ENCODE measurements at regions not wholly inside any gene's neighbourhood (a gene's known extent, or its start where the extent isn't known, plus 50 kb on each side); places are given as distances from the start of the nearest gene placed in this dataset.

DNA sequence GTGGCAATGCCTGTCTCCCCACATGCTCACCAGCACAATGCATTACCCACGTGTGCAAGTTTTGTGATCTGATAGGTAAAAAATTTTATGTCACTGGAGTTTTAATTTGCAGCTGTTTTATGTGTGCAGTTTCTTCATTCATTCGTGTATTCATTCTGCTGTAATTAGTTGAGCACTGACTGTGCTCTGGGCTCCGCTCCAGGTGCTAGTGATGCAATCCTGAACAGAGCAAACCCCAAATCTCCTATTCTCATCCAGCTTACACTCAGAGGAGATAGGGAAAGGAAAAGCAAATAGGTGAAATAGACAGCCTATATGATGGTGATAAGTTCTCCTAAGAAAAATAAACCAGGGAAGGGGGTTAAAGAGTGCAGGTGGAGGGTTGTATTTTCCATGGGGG lies 148.4 kb downstream of the TENT4A start:
- peaks cover 6% of the 10 kb centered on the region for H3K4me1 Mint-ChIP-seq (ENCODE audit: low read depth)
- no peaks in the 10 kb centered on the region for H3K36me3 Mint-ChIP-seq (ENCODE audit: low read depth)
- TF ChIP-seq, protein P1, sequence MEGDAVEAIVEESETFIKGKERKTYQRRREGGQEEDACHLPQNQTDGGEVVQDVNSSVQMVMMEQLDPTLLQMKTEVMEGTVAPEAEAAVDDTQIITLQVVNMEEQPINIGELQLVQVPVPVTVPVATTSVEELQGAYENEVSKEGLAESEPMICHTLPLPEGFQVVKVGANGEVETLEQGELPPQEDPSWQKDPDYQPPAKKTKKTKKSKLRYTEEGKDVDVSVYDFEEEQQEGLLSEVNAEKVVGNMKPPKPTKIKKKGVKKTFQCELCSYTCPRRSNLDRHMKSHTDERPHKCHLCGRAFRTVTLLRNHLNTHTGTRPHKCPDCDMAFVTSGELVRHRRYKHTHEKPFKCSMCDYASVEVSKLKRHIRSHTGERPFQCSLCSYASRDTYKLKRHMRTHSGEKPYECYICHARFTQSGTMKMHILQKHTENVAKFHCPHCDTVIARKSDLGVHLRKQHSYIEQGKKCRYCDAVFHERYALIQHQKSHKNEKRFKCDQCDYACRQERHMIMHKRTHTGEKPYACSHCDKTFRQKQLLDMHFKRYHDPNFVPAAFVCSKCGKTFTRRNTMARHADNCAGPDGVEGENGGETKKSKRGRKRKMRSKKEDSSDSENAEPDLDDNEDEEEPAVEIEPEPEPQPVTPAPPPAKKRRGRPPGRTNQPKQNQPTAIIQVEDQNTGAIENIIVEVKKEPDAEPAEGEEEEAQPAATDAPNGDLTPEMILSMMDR (IDR thresholded peaks at IDR 0.05), result no peak
- H3K4me3 Mint-ChIP-seq (ENCODE audit: unreplicated experiment), result no peak overlapping the region
- peaks cover 5% of the 10 kb centered on the region for H3K27me3 Mint-ChIP-seq (ENCODE audit: low read depth)
- H3K9me3 Mint-ChIP-seq (ENCODE audit: low read depth), result peaks cover 9% of the 10 kb centered on the region
- H3K27ac Mint-ChIP-seq (ENCODE audit: unreplicated experiment), result no peak overlapping the region
- no peak for DNase-seq (ENCODE audit: low spot score)

DNA sequence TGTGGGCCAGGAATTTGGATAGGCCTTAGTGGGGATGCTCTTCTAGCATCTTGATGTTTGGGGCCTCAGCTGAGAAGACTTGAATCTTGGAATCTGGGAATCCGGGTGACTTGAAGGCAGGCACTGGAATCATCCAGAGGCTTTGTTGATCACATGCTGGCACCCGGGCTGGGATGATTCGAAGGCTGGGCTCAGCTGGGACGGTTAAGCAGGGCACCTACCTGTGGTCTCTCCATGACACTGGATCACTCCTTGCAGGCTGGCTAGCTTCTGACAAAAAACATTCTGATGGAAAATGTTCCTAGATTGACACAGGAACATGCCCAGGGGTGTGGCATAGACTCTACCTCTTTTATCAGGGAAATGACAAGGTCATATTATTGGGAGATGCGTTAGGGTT lies 149.1 kb downstream of the TENT4A start:
- Mint-ChIP-seq H3K9me3 (ENCODE audit: low read depth) (peaks cover 9% of the 10 kb centered on the region), H3K4me1 (ENCODE audit: low read depth) (peaks cover 6% of the 10 kb centered on the region), H3K27ac (ENCODE audit: unreplicated experiment) (no peak overlapping the region), H3K4me3 (ENCODE audit: unreplicated experiment) (no peak overlapping the region), H3K27me3 (ENCODE audit: low read depth) (peaks cover 5% of the 10 kb centered on the region), H3K36me3 (ENCODE audit: low read depth) (no peaks in the 10 kb centered on the region)
- no peak for DNase-seq (ENCODE audit: low spot score)
- TF ChIP-seq, protein P1 (IDR thresholded peaks at IDR 0.05), result no peak

DNA sequence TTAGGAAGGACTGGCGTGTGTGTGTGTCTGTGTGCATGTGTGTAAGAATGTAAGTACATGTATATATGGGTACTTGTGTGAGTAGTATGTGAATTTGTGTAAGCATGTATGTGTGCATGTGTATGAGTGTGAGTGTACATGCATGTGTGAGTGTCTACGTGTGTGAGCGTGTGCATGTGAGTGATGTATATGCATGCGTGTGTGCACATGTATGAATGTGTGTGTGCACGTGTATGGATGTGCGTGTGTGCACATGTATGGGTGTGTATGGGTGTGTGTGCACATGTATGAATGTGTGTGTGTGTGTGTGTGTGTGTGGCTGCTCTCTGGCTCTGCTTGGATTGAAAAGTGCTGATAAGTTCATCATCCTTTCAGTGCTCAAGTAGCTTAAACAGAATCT lies 154.5 kb downstream of the TENT4A start:
- no peaks in the 10 kb centered on the region for H3K4me1 Mint-ChIP-seq (ENCODE audit: low read depth)
- TF ChIP-seq, protein P1 (IDR thresholded peaks at IDR 0.05), result no peak
- peaks cover 5% of the 10 kb centered on the region for H3K27me3 Mint-ChIP-seq (ENCODE audit: low read depth)
- DNase-seq (ENCODE audit: low spot score), result no peak
- no peak overlapping the region for H3K27ac Mint-ChIP-seq (ENCODE audit: unreplicated experiment)
- H3K4me3 Mint-ChIP-seq (ENCODE audit: unreplicated experiment), result no peak overlapping the region
- H3K9me3 Mint-ChIP-seq (ENCODE audit: low read depth), result peaks cover 9% of the 10 kb centered on the region
- H3K36me3 Mint-ChIP-seq (ENCODE audit: low read depth), result no peaks in the 10 kb centered on the region

DNA sequence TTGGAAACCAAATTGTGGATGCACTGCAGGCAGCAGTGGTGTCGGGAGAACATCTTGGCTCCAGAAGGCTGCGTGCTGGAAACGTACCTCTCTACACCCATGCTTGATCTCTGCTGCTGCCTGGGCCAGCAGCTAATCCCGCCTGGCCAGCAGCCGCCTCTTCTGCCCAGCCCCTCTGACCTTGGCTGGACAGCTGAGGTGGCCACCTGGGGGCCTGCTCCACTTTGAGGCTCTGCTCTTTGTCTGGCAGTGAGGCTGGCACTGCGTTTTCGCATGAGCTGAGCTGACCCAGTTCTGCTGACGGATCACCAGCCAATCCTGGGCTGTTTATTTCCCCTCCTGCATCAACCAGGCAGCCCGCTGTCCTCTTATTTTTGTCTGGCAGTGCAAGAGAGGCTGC lies 154.9 kb downstream of the TENT4A start:
- peaks cover 6% of the 10 kb centered on the region for H3K9me3 Mint-ChIP-seq (ENCODE audit: low read depth)
- TF ChIP-seq, protein P1 (IDR thresholded peaks at IDR 0.05), result no peak
- no peak for DNase-seq (ENCODE audit: low spot score)
- no peaks in the 10 kb centered on the region for H3K4me1 Mint-ChIP-seq (ENCODE audit: low read depth)
- H3K27me3 Mint-ChIP-seq (ENCODE audit: low read depth), result peaks cover 5% of the 10 kb centered on the region
- H3K4me3 Mint-ChIP-seq (ENCODE audit: unreplicated experiment), result no peak overlapping the region
- H3K27ac Mint-ChIP-seq (ENCODE audit: unreplicated experiment), result no peak overlapping the region
- H3K36me3 Mint-ChIP-seq (ENCODE audit: low read depth), result no peaks in the 10 kb centered on the region

DNA sequence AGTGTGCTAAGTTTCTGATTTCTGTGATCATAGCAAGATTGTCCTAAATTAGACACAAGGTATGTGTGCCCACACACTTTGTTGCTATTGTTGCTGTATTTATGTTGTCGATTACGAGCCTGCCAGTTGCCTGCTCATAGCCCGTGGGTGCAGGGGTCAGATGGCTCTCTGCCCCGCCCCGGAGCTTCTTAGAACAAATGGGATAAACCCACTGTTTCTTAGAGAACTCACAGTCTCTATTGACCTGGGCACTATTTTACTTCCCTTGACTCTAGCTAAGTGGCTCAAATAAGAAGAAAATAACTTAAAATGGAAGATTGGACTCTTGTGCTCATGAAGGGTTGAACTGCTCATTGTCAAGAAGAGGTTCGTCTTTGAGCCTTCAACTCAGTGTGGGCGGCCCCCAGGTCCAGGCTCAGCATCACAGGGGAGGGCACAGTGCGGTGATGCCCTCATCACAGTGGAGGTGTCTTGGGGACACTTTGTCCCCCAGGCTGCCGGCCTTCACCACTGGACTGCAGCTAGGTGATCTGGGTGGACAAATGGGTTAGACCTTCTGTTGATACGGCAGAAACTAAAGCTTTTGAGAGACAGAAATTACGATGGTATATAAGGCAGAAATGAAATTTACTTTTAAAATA lies 155.5 kb downstream of the TENT4A start:
- Mint-ChIP-seq H3K36me3 (ENCODE audit: low read depth) (no peaks in the 10 kb centered on the region), H3K4me3 (ENCODE audit: unreplicated experiment) (no peak overlapping the region), H3K27me3 (ENCODE audit: low read depth) (peaks cover 5% of the 10 kb centered on the region), H3K27ac (ENCODE audit: unreplicated experiment) (no peak overlapping the region), H3K4me1 (ENCODE audit: low read depth) (no peaks in the 10 kb centered on the region), H3K9me3 (ENCODE audit: low read depth) (peaks cover 2% of the 10 kb centered on the region)
- DNase-seq (ENCODE audit: low spot score), result no peak
- TF ChIP-seq, protein P1 (IDR thresholded peaks at IDR 0.05), result no peak
